HG03354 (cell line): ENCODE measurements at regions not wholly inside any gene's neighbourhood (a gene's known extent, or its start where the extent isn't known, plus 50 kb on each side); places are given as distances from the start of the nearest gene placed in this dataset.
"Not testable (repeated sequence)": the region's sequence is repeated elsewhere in the genome, so short reads cannot be mapped to it uniquely, and the experiment has no call there.

Experiments used
- ATAC-seq: cut with Tn5 transposase; IDR thresholded peaks from one replicate; pipeline ENCODE4 v1.9.1; 2021; ENCODE audit warnings: mild to moderate bottlenecking; ENCODE audit not compliant: unreplicated experiment, poor library complexity, severe bottlenecking

DNA sequence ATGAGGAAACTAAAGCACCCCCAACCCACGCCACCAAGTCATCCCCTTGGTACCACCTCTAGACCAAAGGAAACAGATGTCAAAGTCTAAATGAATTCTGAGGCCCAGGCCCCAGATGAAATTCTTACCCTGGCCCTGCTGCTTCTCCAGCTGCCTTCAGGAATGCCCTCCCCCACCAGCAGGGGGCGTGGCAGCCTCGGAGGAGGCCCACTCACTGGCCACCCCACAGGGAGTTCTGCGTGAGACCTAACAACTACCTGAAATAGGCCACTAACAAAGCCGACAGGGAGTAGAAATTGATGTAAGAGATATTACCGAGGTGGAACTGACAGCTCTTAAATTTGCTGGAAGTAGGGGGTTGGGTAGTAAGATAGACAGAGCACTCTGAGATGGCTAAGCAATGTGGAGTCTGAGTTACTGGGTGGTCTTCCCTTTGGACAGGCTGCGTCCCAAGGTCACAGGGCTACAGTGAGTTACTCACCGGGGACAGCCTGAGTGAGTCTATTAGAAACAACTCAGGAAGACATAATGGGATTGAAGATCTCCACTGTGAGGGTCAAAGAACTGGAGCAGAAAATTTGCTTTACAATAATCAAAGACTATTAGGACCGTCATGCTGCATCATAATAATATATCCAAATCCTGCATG is 240.7 kb downstream of the SHOX2 start:
- ATAC-seq: peak; percentile 95

GRCh38 chr3:157861076-157861765 is 245.0 kb downstream of the SHOX2 start:
- ATAC-seq: no peak

GRCh38 chr3:157859541-157859940 is 246.7 kb downstream of the SHOX2 start:
- ATAC-seq: no peak

- no peak for ATAC-seq
These were observed 247.4 kb downstream of the SHOX2 start for GRCh38 chr3:157858821-157859220.

- no peak for ATAC-seq
These were observed 248.8 kb downstream of the SHOX2 start for GRCh38 chr3:157857440-157857839.

GRCh38 chr3:157856078-157856939 is 249.9 kb downstream of the SHOX2 start:
- no peak for ATAC-seq

DNA sequence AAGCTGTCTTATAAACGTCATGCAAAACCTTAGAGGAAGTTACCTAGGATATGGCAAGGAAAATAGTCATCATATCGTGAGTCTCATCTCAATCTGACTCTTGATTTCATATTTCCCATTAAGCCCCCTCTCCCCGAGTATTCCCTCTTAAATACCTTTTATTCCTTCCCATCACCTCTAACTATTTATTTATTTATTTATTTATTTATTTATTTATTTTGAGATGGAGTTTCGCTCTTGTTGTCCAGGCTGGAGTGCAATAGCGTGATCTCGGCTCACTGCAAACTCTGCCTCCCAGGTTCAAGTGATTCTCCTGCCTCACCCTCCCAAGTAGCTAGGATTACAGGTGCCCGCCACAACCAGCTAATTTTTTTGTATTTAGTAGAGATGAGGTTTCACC is 260.4 kb downstream of the SHOX2 start:
- ATAC-seq: not testable (repeated sequence)

- ATAC-seq: no peak
These were observed 261.2 kb downstream of the SHOX2 start for GRCh38 chr3:157844800-157845565.

- ATAC-seq: no peak
These were observed 262.0 kb downstream of the SHOX2 start for GRCh38 chr3:157844216-157844615.

DNA sequence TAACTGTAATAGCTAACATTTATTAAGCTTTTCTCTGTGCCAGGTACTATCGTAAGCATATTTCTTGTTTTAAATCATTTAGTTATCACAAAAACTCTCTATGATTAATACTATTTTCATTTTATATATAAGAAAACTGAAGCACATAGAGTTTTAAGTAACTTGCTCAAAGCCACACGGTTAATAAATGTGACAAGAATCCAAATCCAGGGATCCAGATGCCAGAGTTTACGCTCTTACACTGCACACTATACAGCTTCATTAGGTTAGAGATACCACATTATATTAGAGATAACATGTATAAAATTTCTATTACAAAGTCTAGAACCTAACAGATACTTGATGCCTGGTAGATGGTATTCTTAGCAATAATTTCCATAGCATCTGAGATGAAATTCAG is 265.2 kb downstream of the SHOX2 start:
- no peak for ATAC-seq

DNA sequence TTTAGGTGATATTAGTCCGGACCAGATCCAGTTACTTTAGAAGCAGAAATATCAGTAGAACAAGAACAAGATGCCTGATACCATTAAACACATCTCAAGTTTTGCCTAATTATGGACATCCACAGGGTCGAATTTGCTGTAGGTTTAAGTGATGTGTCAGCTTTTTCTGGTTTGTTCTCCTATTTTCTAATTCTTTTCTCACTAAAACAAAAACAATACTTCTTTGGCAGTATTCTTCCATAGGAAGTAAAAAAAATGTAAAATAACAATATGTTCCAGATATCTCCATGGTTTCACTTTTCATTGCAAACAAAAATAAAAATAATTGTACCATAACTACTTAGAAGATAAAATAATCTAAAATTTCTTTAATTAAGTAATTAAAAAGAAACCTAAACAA is 265.7 kb downstream of the SHOX2 start:
- no peak for ATAC-seq

GRCh38 chr3:157838457-157838856 is 267.8 kb downstream of the SHOX2 start:
- no peak for ATAC-seq

- ATAC-seq: no peak
These were observed 268.9 kb downstream of the SHOX2 start for GRCh38 chr3:157837336-157837735.

- no peak for ATAC-seq
These were observed 270.2 kb downstream of the SHOX2 start for GRCh38 chr3:157836022-157836421.

- no peak for ATAC-seq
These were observed 273.6 kb downstream of the SHOX2 start for GRCh38 chr3:157832588-157832987.

DNA sequence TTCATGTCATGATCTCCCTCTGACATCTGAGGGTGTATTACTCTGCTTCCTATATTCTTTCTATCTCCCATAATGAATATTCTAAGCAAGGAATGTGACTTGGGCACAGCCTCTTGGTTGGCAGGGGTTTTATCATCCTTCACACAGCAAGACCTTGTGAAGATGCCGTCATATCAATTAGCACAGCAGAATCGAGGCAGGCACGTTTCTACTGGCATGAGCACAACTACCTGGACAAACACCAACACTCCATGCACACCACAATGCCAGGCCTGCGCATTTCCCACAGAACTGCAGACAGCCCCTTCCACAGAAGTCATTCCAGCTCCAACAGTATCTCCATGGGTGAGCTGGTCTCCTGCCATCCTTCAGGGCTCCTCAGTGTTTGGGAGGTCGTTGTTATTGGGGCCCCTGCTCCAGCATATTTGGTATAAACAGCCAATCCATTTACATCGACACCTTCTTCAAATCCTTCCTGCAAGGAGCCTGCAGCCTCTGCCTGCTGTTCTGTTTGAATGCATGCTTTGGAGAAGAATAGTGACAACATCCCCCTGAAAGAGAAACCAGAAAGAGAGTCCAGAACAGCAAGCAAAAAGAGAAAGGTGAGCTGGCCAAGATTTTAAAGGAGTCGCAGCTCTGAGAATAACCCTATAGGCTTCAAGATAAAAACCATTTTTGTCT is 275.5 kb downstream of the SHOX2 start:
- ATAC-seq: no peak

DNA sequence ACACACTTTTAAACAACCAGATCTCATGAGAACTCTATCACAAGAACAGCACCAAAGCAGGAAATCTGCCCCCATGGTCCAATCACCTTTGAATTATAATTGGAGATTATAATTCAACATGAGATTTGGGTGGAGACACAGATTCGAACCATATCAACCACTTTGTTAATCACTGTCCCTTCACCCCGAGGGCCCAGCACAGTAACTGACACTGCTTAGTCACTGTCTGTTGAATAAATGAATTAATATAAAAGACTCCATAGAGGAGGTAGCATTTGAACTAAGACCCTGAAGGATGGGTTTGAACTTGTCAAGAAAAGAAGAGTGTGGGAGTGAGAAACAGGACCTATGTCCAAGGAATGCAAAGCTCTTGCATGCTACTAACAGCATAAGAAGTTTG is 276.4 kb downstream of the SHOX2 start:
- ATAC-seq: no peak

- no peak for ATAC-seq
These were observed 281.9 kb downstream of the SHOX2 start for GRCh38 chr3:157824281-157824680.

DNA sequence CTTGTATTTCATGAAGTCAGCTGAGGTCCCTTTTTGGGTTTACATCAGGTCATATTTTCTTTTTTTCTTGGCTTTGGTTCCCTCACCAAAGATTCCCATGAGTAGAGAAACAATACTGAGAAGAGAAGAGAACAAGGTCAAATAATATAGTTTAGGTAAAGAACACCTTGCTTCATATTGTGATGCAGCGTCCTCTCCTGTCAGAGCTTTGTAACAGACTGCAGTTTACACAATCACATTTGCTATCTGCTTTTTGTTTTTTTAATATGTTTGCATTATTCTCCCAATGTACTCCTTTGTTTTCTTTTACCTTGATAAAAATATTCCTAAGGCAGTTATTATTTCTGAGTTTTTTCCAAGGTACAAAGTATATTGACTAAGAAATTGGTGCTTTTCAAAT is 283.2 kb downstream of the SHOX2 start:
- no peak for ATAC-seq

DNA sequence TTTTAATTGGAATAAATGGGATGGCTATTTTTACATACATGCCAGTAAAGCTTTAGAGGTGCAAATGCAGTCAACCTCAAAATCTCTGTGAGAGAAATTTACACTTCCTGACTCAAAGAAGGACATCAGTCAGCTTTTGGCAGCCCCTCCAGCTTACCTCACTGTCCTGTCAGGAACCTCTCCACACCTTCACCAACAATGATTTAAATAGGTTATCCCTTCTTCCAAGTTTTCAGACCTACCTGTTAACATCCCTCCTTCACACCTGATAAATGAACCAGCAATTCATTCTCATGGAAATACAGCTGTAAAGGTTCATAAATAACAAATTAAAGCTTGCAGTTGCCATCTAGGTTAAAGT is 286.1 kb downstream of the SHOX2 start:
- no peak for ATAC-seq
